ENCODE measurements at regions not wholly inside any gene's neighbourhood (a gene's known extent, or its start where the extent isn't known, plus 50 kb on each side); places are given as distances from the start of the nearest gene placed in this dataset.

DNA sequence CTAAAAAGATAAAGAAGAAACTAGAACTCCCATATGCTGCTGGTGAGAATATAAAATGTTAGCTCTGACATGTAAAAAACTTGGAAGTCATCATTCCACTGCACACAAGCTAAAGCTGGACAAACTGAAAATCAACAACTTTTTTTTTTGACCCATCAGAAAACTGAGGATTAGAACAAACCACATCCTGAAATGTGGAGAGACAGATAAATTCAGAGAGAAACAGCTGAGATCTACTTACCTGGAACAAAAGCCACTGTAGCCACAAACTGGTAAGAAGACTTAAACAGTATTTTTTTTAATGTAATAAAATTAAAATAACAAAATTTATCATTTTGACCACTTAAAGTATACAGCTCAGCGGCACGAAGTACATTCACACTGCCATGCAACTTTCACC, 408.5 kb upstream of the RGS17 start:
- ChIA-PET CTCF (ENCODE audit: partially characterized antibody) (interaction anchor here (0.6 kb wide), 1 partner anchor 535 kb away, joined by 3 read pairs; no protein-coding TSS in a partner anchor), POLR2A (ENCODE audit: partially characterized antibody) (interaction anchor here (0.6 kb wide), 1 partner anchor 894 kb away, joined by 4 read pairs; no protein-coding TSS in a partner anchor)
- TF ChIP-seq FOSL1 (IDR thresholded peaks at IDR 0.05; ENCODE audit: insufficient read depth, low read depth, low read length) (no peak), NRF1 (IDR thresholded peaks at IDR 0.05; ENCODE audit: low read depth, low read length) (no peak), GABPA (IDR thresholded peaks at IDR 0.05; ENCODE audit: borderline replicate concordance, insufficient read depth, low read length) (no peak), SP2 (IDR thresholded peaks at IDR 0.05; ENCODE audit: low read length) (no peak), RBBP5 (IDR thresholded peaks at IDR 0.05; ENCODE audit: borderline replicate concordance, low read depth, low read length) (no peak), SRF (IDR thresholded peaks at IDR 0.05; ENCODE audit: low read depth, low read length) (no peak), POLR2A (IDR thresholded peaks at IDR 0.05; ENCODE audit: control extremely low read depth in 1 of 2, low read depth in 2 of 2, low read length in 2 of 2) (no peak), TBP (IDR thresholded peaks at IDR 0.05; ENCODE audit: low read depth, low read length) (no peak), TCF12 (IDR thresholded peaks at IDR 0.05; ENCODE audit: low read depth, low read length) (no peak)
- H2BK120ac ChIP-seq (replicated peaks; ENCODE audit: low read depth, low read length) = no peak overlapping the region
- no peak overlapping the region for H2BK12ac ChIP-seq (ENCODE audit: low read depth, low read length)
- H3K4me3 ChIP-seq (ENCODE audit: extremely low read depth in 1 of 4, insufficient read depth in 2 of 4, low read depth in 3 of 4, low read length in 4 of 4) = no peak overlapping the region
- no peak overlapping the region for H3K23ac ChIP-seq (ENCODE audit: insufficient read length)
- H3K9ac ChIP-seq (replicated peaks in 1 of 4; ENCODE audit: extremely low read depth in 1 of 4, low read depth in 3 of 4, low read length in 3 of 4) = no peak overlapping the region
- no peaks in the 10 kb centered on the region for H3K9me3 ChIP-seq (ENCODE audit: insufficient read depth in 2 of 2, low read depth in 1 of 2, low read length in 1 of 2)
- H3K18ac ChIP-seq (ENCODE audit: extremely low read depth, low read length) = no peak overlapping the region
- no peaks in the 10 kb centered on the region for H4K20me1 ChIP-seq (replicated peaks in 1 of 2; ENCODE audit: control insufficient read depth in 1 of 2, insufficient read depth in 2 of 2, low read length in 2 of 2)
- no peak overlapping the region for H4K8ac ChIP-seq (ENCODE audit: extremely low read depth, insufficient read depth, low read length)
- H4K91ac ChIP-seq (replicated peaks; ENCODE audit: insufficient read length, low read length) = no peak overlapping the region
- no peak overlapping the region for H2AFZ ChIP-seq (ENCODE audit: low read length)
- no peak overlapping the region for H4K5ac ChIP-seq (ENCODE audit: insufficient read length, low read depth, low read length)
- H3K4me2 ChIP-seq (ENCODE audit: insufficient read depth in 1 of 2, low read depth in 2 of 2, low read length in 2 of 2) = no peak overlapping the region
- no peaks in the 10 kb centered on the region for H3K36me3 ChIP-seq (ENCODE audit: control insufficient read depth in 2 of 4, insufficient read depth in 4 of 4, low read length in 3 of 4)
- no peak overlapping the region for H3K4ac ChIP-seq (replicated peaks; ENCODE audit: insufficient read length, low read depth, low read length)
- H3K4me1 ChIP-seq (replicated peaks in 1 of 4; ENCODE audit: control insufficient read depth in 3 of 4, insufficient read depth in 4 of 4, low read length in 3 of 4) = no peaks in the 10 kb centered on the region
- no peaks in the 10 kb centered on the region for H3K27me3 ChIP-seq (replicated peaks in 1 of 4; ENCODE audit: control insufficient read depth in 3 of 4, extremely low read depth in 1 of 4, insufficient read depth in 3 of 4, low read length in 3 of 4)
- H3K23me2 ChIP-seq (ENCODE audit: low read depth, low read length) = no peaks in the 10 kb centered on the region
- no peak overlapping the region for H2BK15ac ChIP-seq (ENCODE audit: low read length)
- H3K56ac ChIP-seq (replicated peaks; ENCODE audit: insufficient read length, low read depth, low read length) = no peak overlapping the region
- WGBS, 2 experiments (ENCODE audit: extremely low coverage in 1 of 2, insufficient coverage in 1 of 2, insufficient read length in 1 of 2, insufficient replicate concordance in 2 of 2, low coverage in 1 of 2, low lambda C conversion rate in 2 of 2, missing lambda C conversion rate in 1 of 2) = 98% methylated on average over 2 of the region's 2 CpGs; no CpG with 5 or more reads in 1 of the 2 experiments
- H3K79me2 ChIP-seq (ENCODE audit: control insufficient read depth in 1 of 2, insufficient read depth in 2 of 2, low read length in 2 of 2) = no peaks in the 10 kb centered on the region
- DNase-seq (ENCODE audit: low read depth in 1 of 2, low spot score in 2 of 2) = no peak
- FAIRE-seq = no peak
- H3K79me1 ChIP-seq (ENCODE audit: low read depth, low read length) = no peaks in the 10 kb centered on the region
- no peak overlapping the region for H3K27ac ChIP-seq (ENCODE audit: low read depth, low read length)
- no peak overlapping the region for H2AK5ac ChIP-seq (ENCODE audit: low read depth, low read length)
- no peak overlapping the region for H2BK5ac ChIP-seq (ENCODE audit: low read depth, low read length)
- no peak overlapping the region for H3K14ac ChIP-seq (ENCODE audit: insufficient read length)
- H2BK20ac ChIP-seq (ENCODE audit: low read length) = no peak overlapping the region
